ENCODE measurements at regions not wholly inside any gene's neighbourhood (a gene's known extent, or its start where the extent isn't known, plus 50 kb on each side); places are given as distances from the start of the nearest gene placed in this dataset.

DNA sequence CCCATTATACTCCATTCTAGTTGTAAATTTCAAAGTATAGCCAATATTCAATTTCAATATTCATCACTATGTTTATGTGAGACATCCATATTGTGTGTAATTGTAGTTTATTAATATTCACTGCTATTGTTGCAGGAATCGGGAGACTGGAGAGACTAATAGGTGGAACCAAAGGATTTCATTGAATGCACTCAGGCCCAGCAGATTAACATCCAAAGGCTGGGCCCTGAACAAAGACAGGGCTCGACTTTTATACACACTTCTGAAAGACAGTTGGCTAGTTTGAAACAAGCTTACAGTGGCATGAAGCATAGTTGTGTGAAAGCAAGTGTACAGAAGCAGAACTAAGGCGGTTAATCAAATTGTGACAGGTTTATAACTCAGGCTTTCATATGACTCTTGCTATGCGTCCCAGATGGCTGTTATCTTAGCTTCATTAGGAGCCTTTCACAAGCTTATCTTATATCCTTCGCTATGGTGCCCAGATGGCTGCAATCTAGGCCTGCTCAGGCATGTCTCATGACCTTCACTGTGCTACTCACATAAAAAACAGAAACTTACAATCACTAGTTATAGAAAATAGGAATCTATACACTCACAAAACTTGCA, 1038.8 kb upstream of the EPHA6 start:
- TF ChIP-seq, protein P1, sequence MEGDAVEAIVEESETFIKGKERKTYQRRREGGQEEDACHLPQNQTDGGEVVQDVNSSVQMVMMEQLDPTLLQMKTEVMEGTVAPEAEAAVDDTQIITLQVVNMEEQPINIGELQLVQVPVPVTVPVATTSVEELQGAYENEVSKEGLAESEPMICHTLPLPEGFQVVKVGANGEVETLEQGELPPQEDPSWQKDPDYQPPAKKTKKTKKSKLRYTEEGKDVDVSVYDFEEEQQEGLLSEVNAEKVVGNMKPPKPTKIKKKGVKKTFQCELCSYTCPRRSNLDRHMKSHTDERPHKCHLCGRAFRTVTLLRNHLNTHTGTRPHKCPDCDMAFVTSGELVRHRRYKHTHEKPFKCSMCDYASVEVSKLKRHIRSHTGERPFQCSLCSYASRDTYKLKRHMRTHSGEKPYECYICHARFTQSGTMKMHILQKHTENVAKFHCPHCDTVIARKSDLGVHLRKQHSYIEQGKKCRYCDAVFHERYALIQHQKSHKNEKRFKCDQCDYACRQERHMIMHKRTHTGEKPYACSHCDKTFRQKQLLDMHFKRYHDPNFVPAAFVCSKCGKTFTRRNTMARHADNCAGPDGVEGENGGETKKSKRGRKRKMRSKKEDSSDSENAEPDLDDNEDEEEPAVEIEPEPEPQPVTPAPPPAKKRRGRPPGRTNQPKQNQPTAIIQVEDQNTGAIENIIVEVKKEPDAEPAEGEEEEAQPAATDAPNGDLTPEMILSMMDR (IDR thresholded peaks at IDR 0.05; ENCODE audit: control extremely low read depth in 1 of 3, insufficient read depth in 1 of 3, low read depth in 1 of 3, low read length in 3 of 3) = no peak
- TF ChIP-seq MAFK (IDR thresholded peaks at IDR 0.05; ENCODE audit: low read depth, low read length) (no peak), GTF2F1 (IDR thresholded peaks at IDR 0.05; ENCODE audit: borderline replicate concordance, low read depth, low read length) (no peak), TAF7 (optimal IDR thresholded peaks at IDR 0.05; ENCODE audit: borderline replicate concordance, low read depth, low read length) (no peak), TAF1 (IDR thresholded peaks at IDR 0.05; ENCODE audit: low read depth, low read length) (no peak), KDM5A (IDR thresholded peaks at IDR 0.05; ENCODE audit: low read length) (no peak), CBX5 (IDR thresholded peaks at IDR 0.05; ENCODE audit: low read depth, low read length) (no peak), NRF1 (IDR thresholded peaks at IDR 0.05; ENCODE audit: low read depth, low read length) (no peak), EZH2 (IDR thresholded peaks at IDR 0.05; ENCODE audit: low read depth, low read length, severe bottlenecking) (no peak), YY1 (IDR thresholded peaks at IDR 0.05; ENCODE audit: low read depth, low read length) (no peak)
- TF ChIP-seq, protein P2, sequence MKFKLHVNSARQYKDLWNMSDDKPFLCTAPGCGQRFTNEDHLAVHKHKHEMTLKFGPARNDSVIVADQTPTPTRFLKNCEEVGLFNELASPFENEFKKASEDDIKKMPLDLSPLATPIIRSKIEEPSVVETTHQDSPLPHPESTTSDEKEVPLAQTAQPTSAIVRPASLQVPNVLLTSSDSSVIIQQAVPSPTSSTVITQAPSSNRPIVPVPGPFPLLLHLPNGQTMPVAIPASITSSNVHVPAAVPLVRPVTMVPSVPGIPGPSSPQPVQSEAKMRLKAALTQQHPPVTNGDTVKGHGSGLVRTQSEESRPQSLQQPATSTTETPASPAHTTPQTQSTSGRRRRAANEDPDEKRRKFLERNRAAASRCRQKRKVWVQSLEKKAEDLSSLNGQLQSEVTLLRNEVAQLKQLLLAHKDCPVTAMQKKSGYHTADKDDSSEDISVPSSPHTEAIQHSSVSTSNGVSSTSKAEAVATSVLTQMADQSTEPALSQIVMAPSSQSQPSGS (IDR thresholded peaks at IDR 0.05; ENCODE audit: low read length) = no peak

All from H1 (cell line).